H1 (cell line): ENCODE measurements at regions not wholly inside any gene's neighbourhood (a gene's known extent, or its start where the extent isn't known, plus 50 kb on each side); places are given as distances from the start of the nearest gene placed in this dataset.

ENCODE experiments used
- CTCF ChIA-PET: fragments of 300-600 bp; sonication (Branson Sonifier 250); formaldehyde crosslinking; loops from one replicate; lab custom pipeline; 2021; ENCODE audit not compliant: partially characterized antibody; lab: Charles Lee
- POLR2A ChIA-PET: fragments of 300-600 bp; sonication (Branson Sonifier 250); formaldehyde crosslinking; loops from one replicate; lab custom pipeline; 2021; ENCODE audit warnings: inconsistent platforms; ENCODE audit not compliant: partially characterized antibody; lab: Charles Lee
- DNase-seq, 2 experiments: peaks; one replicate each; pipeline versions ENCODE4 v3.0.0 to v3.0.0-alpha.2; 2010 to 2022; ENCODE audit warnings: low spot score in 2 of 2, low read depth in 1 of 2, mixed read lengths in 1 of 2
- FAIRE-seq: peaks from 2 replicates; lab custom pipeline; 2011; peaks lifted over from hg19 to GRCh38; lab: Jason Lieb, UNC
- H2AFZ ChIP-seq: 2 replicates; pipeline ENCODE4 v1.8.1; 2012; ENCODE audit warnings: low read length, inconsistent platforms
- H2AK5ac ChIP-seq: 2 replicates; pipeline ENCODE4 v1.6.1; 2013; ENCODE audit warnings: low read depth, low read length
- H2BK120ac ChIP-seq: replicated peaks from 2 replicates; pipeline ENCODE3; 2013; ENCODE audit warnings: low read depth, low read length, inconsistent platforms
- H2BK12ac ChIP-seq: 2 replicates; pipeline ENCODE4 v1.6.1; 2013; ENCODE audit warnings: low read depth, low read length
- H2BK15ac ChIP-seq: 2 replicates; pipeline ENCODE4 v1.6.1; 2013; ENCODE audit warnings: low read length
- H2BK20ac ChIP-seq: 2 replicates; pipeline ENCODE4 v1.6.1; 2013; ENCODE audit warnings: low read length
- H2BK5ac ChIP-seq: 2 replicates; pipeline ENCODE4 v1.6.1; 2013; ENCODE audit warnings: low read depth, low read length
- H3K14ac ChIP-seq: 2 replicates; pipeline ENCODE4 v1.6.1; 2013; ENCODE audit warnings: inconsistent platforms; ENCODE audit not compliant: insufficient read length
- H3K18ac ChIP-seq: 2 replicates; pipeline ENCODE4 v1.6.1; 2013; ENCODE audit warnings: low read length; ENCODE audit errors: extremely low read depth
- H3K23ac ChIP-seq: 2 replicates; pipeline ENCODE4 v1.6.1; 2013; ENCODE audit warnings: inconsistent platforms; ENCODE audit not compliant: insufficient read length
- H3K23me2 ChIP-seq: 2 replicates; pipeline ENCODE4 v1.6.1; 2013; ENCODE audit warnings: low read depth, low read length
- H3K27ac ChIP-seq: 2 replicates; pipeline ENCODE4 v1.6.1; 2011; ENCODE audit warnings: low read depth, low read length, inconsistent platforms
- H3K27me3 ChIP-seq, 4 experiments: replicated peaks in 1 of 4; 1 replicate in 1 of 4; 2 replicates in 3 of 4; pipeline versions ENCODE4 v1.6.1 to v1.8.1; 2011 to 2013; ENCODE audit warnings: low read length in 3 of 4, mild to moderate bottlenecking in 3 of 4, inconsistent platforms in 2 of 4, mixed read lengths in 2 of 4, moderate library complexity in 1 of 4; ENCODE audit not compliant: control insufficient read depth in 3 of 4, insufficient read depth in 3 of 4; ENCODE audit errors: extremely low read depth in 1 of 4
- H3K36me3 ChIP-seq, 4 experiments: 2 replicates each; pipeline versions ENCODE4 v1.6.1 to v1.8.1; 2011 to 2013; ENCODE audit warnings: mild to moderate bottlenecking in 4 of 4, low read length in 3 of 4, moderate library complexity in 2 of 4, control low read depth in 1 of 4, inconsistent platforms in 1 of 4; ENCODE audit not compliant: insufficient read depth in 4 of 4, control insufficient read depth in 2 of 4
- H3K4ac ChIP-seq: replicated peaks from 2 replicates; pipeline ENCODE3; 2013; ENCODE audit warnings: low read length, low read depth, mixed read lengths, inconsistent platforms; ENCODE audit not compliant: insufficient read length
- H3K4me1 ChIP-seq, 4 experiments: replicated peaks in 1 of 4; 1 replicate in 1 of 4; 2 replicates in 3 of 4; pipeline versions ENCODE4 v1.6.1 to v1.8.1; 2011 to 2013; ENCODE audit warnings: low read length in 3 of 4, inconsistent platforms in 2 of 4, mixed read lengths in 1 of 4; ENCODE audit not compliant: insufficient read depth in 4 of 4, control insufficient read depth in 3 of 4
- H3K4me2 ChIP-seq, 2 experiments: 2 replicates each; pipeline versions ENCODE4 v1.6.1 to v1.8.1; 2011 to 2013; ENCODE audit warnings: low read depth in 2 of 2, low read length in 2 of 2, control low read depth in 1 of 2, inconsistent platforms in 1 of 2, mild to moderate bottlenecking in 1 of 2; ENCODE audit not compliant: insufficient read depth in 1 of 2
- H3K4me3 ChIP-seq, 4 experiments: fragments of 200-600, 300-600 bp in 1 of 4; sonication (generic), shearing (Covaris generic), sonication (Bioruptor Twin) in 1 of 4; 2 replicates each; pipeline versions ENCODE4 v1.5.1 to v1.8.1; 2011 to 2016; ENCODE audit warnings: low read length in 4 of 4, low read depth in 3 of 4, control low read depth in 2 of 4, inconsistent platforms in 2 of 4, mild to moderate bottlenecking in 2 of 4, mixed read lengths in 1 of 4, moderate library complexity in 1 of 4; ENCODE audit not compliant: insufficient read depth in 2 of 4; ENCODE audit errors: extremely low read depth in 1 of 4
- H3K56ac ChIP-seq: replicated peaks from 2 replicates; pipeline ENCODE3; 2013; ENCODE audit warnings: low read depth, mild to moderate bottlenecking, mixed read lengths, low read length, inconsistent platforms; ENCODE audit not compliant: insufficient read length
- H3K79me1 ChIP-seq: 2 replicates; pipeline ENCODE4 v1.6.1; 2013; ENCODE audit warnings: low read depth, low read length, control low read depth
- H3K79me2 ChIP-seq, 2 experiments: 2 replicates each; pipeline versions ENCODE4 v1.6.1 to v1.8.1; 2012 to 2013; ENCODE audit warnings: low read length in 2 of 2, mild to moderate bottlenecking in 2 of 2, inconsistent platforms in 1 of 2; ENCODE audit not compliant: insufficient read depth in 2 of 2, control insufficient read depth in 1 of 2
- H3K9ac ChIP-seq, 4 experiments: replicated peaks in 1 of 4; 1 replicate in 1 of 4; 2 replicates in 3 of 4; pipeline versions ENCODE4 v1.6.1 to v1.8.1; 2011 to 2013; ENCODE audit warnings: low read depth in 3 of 4, low read length in 3 of 4, control low read depth in 2 of 4, mild to moderate bottlenecking in 2 of 4, moderate library complexity in 2 of 4, inconsistent platforms in 1 of 4; ENCODE audit errors: extremely low read depth in 1 of 4
- H3K9me3 ChIP-seq, 2 experiments: 2 replicates each; pipeline versions ENCODE4 v1.6.1 to v1.8.1; 2012 to 2013; ENCODE audit warnings: mild to moderate bottlenecking in 2 of 2, moderate library complexity in 2 of 2, control low read depth in 1 of 2, inconsistent platforms in 1 of 2, low read depth in 1 of 2, low read length in 1 of 2, mixed read lengths in 1 of 2; ENCODE audit not compliant: insufficient read depth in 2 of 2
- H4K20me1 ChIP-seq, 2 experiments: replicated peaks in 1 of 2; 2 replicates each; pipeline versions ENCODE3 to v1.8.1; 2011 to 2013; ENCODE audit warnings: inconsistent platforms in 2 of 2, low read length in 2 of 2, mild to moderate bottlenecking in 1 of 2; ENCODE audit not compliant: insufficient read depth in 2 of 2, control insufficient read depth in 1 of 2
- H4K5ac ChIP-seq: 2 replicates; pipeline ENCODE4 v1.6.1; 2013; ENCODE audit warnings: low read length, low read depth, mixed read lengths, inconsistent platforms; ENCODE audit not compliant: insufficient read length
- H4K8ac ChIP-seq: 2 replicates; pipeline ENCODE4 v1.8.0; 2013; ENCODE audit warnings: mild to moderate bottlenecking, moderate library complexity, low read length, inconsistent platforms; ENCODE audit not compliant: insufficient read depth; ENCODE audit errors: extremely low read depth
- H4K91ac ChIP-seq: replicated peaks from 2 replicates; pipeline ENCODE3; 2013; ENCODE audit warnings: low read length, mixed read lengths, inconsistent platforms; ENCODE audit not compliant: insufficient read length
- BACH1 ChIP-seq: IDR thresholded peaks from 2 replicates; pipeline ENCODE4 v1.6.1; 2012; ENCODE audit warnings: low read length, improper control_type of control experiment
- CBX8 ChIP-seq: fragments of 300-800, 300-1000 bp; sonication (generic); IDR thresholded peaks from 2 replicates; pipeline ENCODE4 v1.7.1; 2016; ENCODE audit warnings: low read depth, low read length, borderline replicate concordance
- CEBPB ChIP-seq: IDR thresholded peaks from 2 replicates; pipeline ENCODE4 v1.6.1; 2012; ENCODE audit warnings: low read depth, low read length
- EGR1 ChIP-seq: IDR thresholded peaks from 2 replicates; pipeline ENCODE4 v1.6.1; 2011; ENCODE audit warnings: low read depth, low read length, borderline replicate concordance
- JUND ChIP-seq: IDR thresholded peaks from 2 replicates; pipeline ENCODE4 v1.6.1; 2011; ENCODE audit warnings: mild to moderate bottlenecking, improper control_type of control experiment, low read length
- RFX5 ChIP-seq: IDR thresholded peaks from 2 replicates; pipeline ENCODE4 v1.6.1; 2011; ENCODE audit warnings: low read depth, low read length, improper control_type of control experiment, borderline replicate concordance
- RXRA ChIP-seq: IDR thresholded peaks from 2 replicates; pipeline ENCODE4 v1.6.1; 2011; ENCODE audit warnings: low read depth, mild to moderate bottlenecking, low read length, moderate library complexity; ENCODE audit not compliant: insufficient read depth
- SAP30 ChIP-seq: fragments of 300-600 bp; sonication (generic); IDR thresholded peaks from 2 replicates; pipeline ENCODE4 v1.7.1; 2012; ENCODE audit warnings: low read length, moderate library complexity, mild to moderate bottlenecking, inconsistent platforms; ENCODE audit not compliant: insufficient read depth, insufficient replicate concordance
- SIRT6 ChIP-seq: IDR thresholded peaks from one replicate; pipeline ENCODE4 v1.7.1; 2012; ENCODE audit warnings: low read length, inconsistent platforms
- SP2 ChIP-seq: IDR thresholded peaks from 2 replicates; pipeline ENCODE4 v1.6.1; 2012; ENCODE audit warnings: mild to moderate bottlenecking, low read length, inconsistent platforms
- SUZ12 ChIP-seq: fragments of 200-600 bp; sonication (generic); IDR thresholded peaks from 2 replicates; pipeline ENCODE4 v1.6.1; 2012; ENCODE audit warnings: mild to moderate bottlenecking, inconsistent platforms, low read length, moderate library complexity, mixed read lengths
- TAF1 ChIP-seq: IDR thresholded peaks from 2 replicates; pipeline ENCODE4 v1.6.1; 2011; ENCODE audit warnings: mild to moderate bottlenecking, low read depth, low read length
- TEAD4 ChIP-seq: IDR thresholded peaks from 2 replicates; pipeline ENCODE4 v1.6.1; 2012; ENCODE audit warnings: low read depth, low read length, inconsistent platforms, mixed read lengths
- ZNF274 ChIP-seq: IDR thresholded peaks from 2 replicates; pipeline ENCODE4 v1.7.0; 2012; ENCODE audit warnings: low read length, borderline replicate concordance; ENCODE audit errors: extremely low read depth
- WGBS, 2 experiments: shearing (Covaris generic) in 1 of 2; methylation state at CpG; one replicate each; pipeline versions ENCODE4 v1.1.6 to v1.1.7; 2013 to 2015; ENCODE audit warnings: low lambda C conversion rate in 2 of 2, mixed read lengths in 2 of 2, inconsistent platforms in 1 of 2, low coverage in 1 of 2, missing lambda C conversion rate in 1 of 2; ENCODE audit not compliant: insufficient replicate concordance in 2 of 2, insufficient coverage in 1 of 2, insufficient read length in 1 of 2; ENCODE audit errors: extremely low coverage in 1 of 2, missing lambda C conversion rate in 1 of 2; 5-methylcytosine and 5-hydroxymethylcytosine counted together
- TF ChIP-seq, protein P1 (sequence below): IDR thresholded peaks from 2 replicates; pipeline ENCODE4 v1.6.1; 2012; ENCODE audit warnings: inconsistent platforms

DNA sequence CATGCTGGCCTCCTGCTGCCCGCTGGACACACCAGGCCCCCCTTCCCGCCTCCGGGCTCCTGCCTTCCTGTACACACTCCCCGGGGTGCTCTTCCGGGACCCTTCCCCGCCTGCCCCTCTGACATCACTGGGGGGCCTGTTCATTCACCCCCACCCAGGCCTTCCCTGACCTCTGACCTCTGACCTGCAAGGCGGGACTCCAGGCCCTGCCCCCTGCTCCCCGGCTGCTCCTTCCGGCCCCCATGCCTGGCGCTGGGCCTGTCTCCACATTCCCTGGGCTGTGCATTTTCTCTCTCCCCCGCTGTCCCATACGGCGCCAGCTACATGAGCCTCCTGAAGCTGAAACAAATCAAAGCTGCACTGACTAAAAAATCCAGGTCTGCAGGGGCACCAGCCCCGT, 71.6 kb upstream of the GATA5 start:
- 93% methylated on average over 8 of the region's 14 CpGs; no CpG with 5 or more reads in 1 of the 2 experiments for WGBS, 2 experiments
- Histone ChIP-seq H3K18ac (no peak overlapping the region), H2BK20ac (no peak overlapping the region), H4K20me1 (peaks cover 0 to 3% of the 10 kb centered on the region in 2 experiments), H3K23me2 (peaks cover 6% of the 10 kb centered on the region; the same call in 1 of the 2 replicates), H3K9ac (no peak overlapping the region), H3K4me1 (peaks cover 0 to 10% (median 2%) of the 10 kb centered on the region in 4 experiments; a peak in 5 of 7 replicates), H4K8ac (no peak overlapping the region), H3K23ac (no peak overlapping the region), H4K5ac (no peak overlapping the region), H3K14ac (no peak overlapping the region), H3K27ac (no peak overlapping the region), H3K4ac (no peak overlapping the region), H4K91ac (no peak overlapping the region), H3K79me1 (no peaks in the 10 kb centered on the region), H3K9me3 (no peaks in the 10 kb centered on the region; a peak in 2 of 4 replicates), H2BK15ac (no peak overlapping the region), H3K79me2 (no peaks in the 10 kb centered on the region), H3K4me3 (no peak overlapping the region), H3K27me3 (peaks cover 10 to 27% (median 20%) of the 10 kb centered on the region in 4 experiments), H3K36me3 (no peaks in the 10 kb centered on the region), H3K56ac (no peak overlapping the region), H2AFZ (no peak overlapping the region), H2BK12ac (no peak overlapping the region), H2BK5ac (no peak overlapping the region), H2AK5ac (no peak overlapping the region), H3K4me2 (no peak overlapping the region), H2BK120ac (no peak overlapping the region)
- CTCF ChIA-PET: interaction anchor here (0.7 to 4.8 kb wide), 4 partner anchors 7 to 17 kb away, joined by 3 to 49 read pairs (median 4); no protein-coding TSS in a partner anchor
- DNase-seq (no peak), FAIRE-seq (no peak)
- POLR2A ChIA-PET: no interaction called here
- TF ChIP-seq CEBPB: no peak
- TF ChIP-seq SIRT6: no peak
- TF ChIP-seq EGR1: no peak
- no peak for TF ChIP-seq TAF1
- TF ChIP-seq TEAD4: no peak
- TF ChIP-seq JUND: no peak
- no peak for TF ChIP-seq BACH1
- no peak for TF ChIP-seq ZNF274
- TF ChIP-seq RXRA: no peak
- TF ChIP-seq CBX8: no peak
- TF ChIP-seq, protein P1, sequence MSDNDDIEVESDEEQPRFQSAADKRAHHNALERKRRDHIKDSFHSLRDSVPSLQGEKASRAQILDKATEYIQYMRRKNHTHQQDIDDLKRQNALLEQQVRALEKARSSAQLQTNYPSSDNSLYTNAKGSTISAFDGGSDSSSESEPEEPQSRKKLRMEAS: no peak
- TF ChIP-seq SUZ12: no peak
- no peak for TF ChIP-seq RFX5
- no peak for TF ChIP-seq SAP30
- no peak for TF ChIP-seq SP2
